OCI-LY7 (cell line): ENCODE measurements at regions not wholly inside any gene's neighbourhood (a gene's known extent, or its start where the extent isn't known, plus 50 kb on each side); places are given as distances from the start of the nearest gene placed in this dataset.

ENCODE experiments used
- BruUV-seq: library from RNA; stranded (reverse); fragments of 400-500 nt; replicated peaks from 2 replicates; lab custom pipeline; 2021; lab: Mats Ljungman, UMichigan
- CTCF ChIA-PET: fragments of 300-600 bp; sonication (Branson Sonifier 250); formaldehyde crosslinking; loops from one replicate; lab custom pipeline; 2022; ENCODE audit warnings: antibody characterized with exemption; ENCODE audit not compliant: unreplicated experiment; lab: Charles Lee
- POLR2A ChIA-PET: fragments of 300-600 bp; sonication (Branson Sonifier 250); formaldehyde crosslinking; loops from one replicate; lab custom pipeline; 2022; ENCODE audit warnings: antibody characterized with exemption; lab: Charles Lee
- DNase-seq: peaks from one replicate; pipeline ENCODE4 v3.0.0-alpha.2; 2015; ENCODE audit warnings: low spot score
- H2AFZ ChIP-seq: fragments of 200-600 bp; sonication (generic), shearing (Covaris generic); 2 replicates; pipeline ENCODE4 v1.6.1; 2014; ENCODE audit warnings: mild to moderate bottlenecking, antibody characterized with exemption, low read length, moderate library complexity
- H3K27ac ChIP-seq: fragments of 200-600 bp; sonication (generic); 2 replicates; pipeline ENCODE4 v1.5.1; 2014; ENCODE audit warnings: mixed run types, low read depth, mild to moderate bottlenecking, moderate library complexity, low read length, inconsistent platforms; ENCODE audit not compliant: poor library complexity, severe bottlenecking
- H3K36me3 ChIP-seq: fragments of 200-600 bp; sonication (generic); 2 replicates; pipeline ENCODE4 v1.6.1; 2014; ENCODE audit warnings: mild to moderate bottlenecking, antibody characterized with exemption, low read length, moderate library complexity, mixed read lengths; ENCODE audit not compliant: insufficient read depth
- H3K4me1 ChIP-seq: fragments of 200-600 bp; sonication (generic); 2 replicates; pipeline ENCODE4 v1.5.1; 2014; ENCODE audit warnings: mild to moderate bottlenecking, low read length; ENCODE audit not compliant: insufficient read depth, poor library complexity, severe bottlenecking
- H3K4me2 ChIP-seq: fragments of 200-600 bp; sonication (generic); 2 replicates; pipeline ENCODE4 v1.6.1; 2014; ENCODE audit warnings: mild to moderate bottlenecking, low read length
- H3K4me3 ChIP-seq: fragments of 200-600 bp; sonication (generic); 2 replicates; pipeline ENCODE4 v1.5.1; 2014; ENCODE audit warnings: mild to moderate bottlenecking, low read depth, low read length; ENCODE audit not compliant: poor library complexity, severe bottlenecking
- H3K79me2 ChIP-seq: fragments of 200-600 bp; sonication (generic); 2 replicates; pipeline ENCODE4 v1.6.1; 2016; ENCODE audit warnings: low read depth, mild to moderate bottlenecking, low read length, moderate library complexity, mixed read lengths; ENCODE audit not compliant: insufficient read depth
- H3K9me2 ChIP-seq: fragments of 200-600 bp; sonication (generic); 2 replicates; pipeline ENCODE4 v1.6.1; 2016; ENCODE audit warnings: mild to moderate bottlenecking, low read length, mixed read lengths; ENCODE audit not compliant: insufficient read depth
- H3K9me3 ChIP-seq: fragments of 200-600 bp; sonication (generic); 2 replicates; pipeline ENCODE4 v1.6.1; 2014; ENCODE audit warnings: mild to moderate bottlenecking, mixed run types, low read length, mixed read lengths
- H4K20me1 ChIP-seq: fragments of 200-600 bp; sonication (generic); 2 replicates; pipeline ENCODE4 v1.6.1; 2014; ENCODE audit warnings: mild to moderate bottlenecking, antibody characterized with exemption, low read length, moderate library complexity, mixed read lengths; ENCODE audit not compliant: insufficient read depth
- EZH2phosphoT487 ChIP-seq: fragments of 200-600 bp; sonication (generic); IDR thresholded peaks from 2 replicates; pipeline ENCODE4 v1.6.1; 2018; ENCODE audit warnings: low read depth, borderline replicate concordance, mild to moderate bottlenecking, mixed run types, antibody characterized with exemption, low read length, moderate library complexity, mixed read lengths
- intact Hi-C: fragments of 100-400 bp; cut with micrococcal nuclease; formaldehyde crosslinking; loops from one replicate; pipeline ENCODE4 v1.10.0; 2022; ENCODE audit not compliant: unreplicated experiment
- TF ChIP-seq, protein P1 (sequence below): fragments of 200-600 bp; sonication (generic); conservative IDR thresholded peaks from 2 replicates; pipeline ENCODE4 v1.5.1; 2014; ENCODE audit warnings: mild to moderate bottlenecking, antibody characterized with exemption, low read length, moderate library complexity, mixed read lengths

- ChIA-PET CTCF (no interaction called here), POLR2A (no interaction called here)
- TF ChIP-seq EZH2phosphoT487 = no peak
- TF ChIP-seq, protein P1, sequence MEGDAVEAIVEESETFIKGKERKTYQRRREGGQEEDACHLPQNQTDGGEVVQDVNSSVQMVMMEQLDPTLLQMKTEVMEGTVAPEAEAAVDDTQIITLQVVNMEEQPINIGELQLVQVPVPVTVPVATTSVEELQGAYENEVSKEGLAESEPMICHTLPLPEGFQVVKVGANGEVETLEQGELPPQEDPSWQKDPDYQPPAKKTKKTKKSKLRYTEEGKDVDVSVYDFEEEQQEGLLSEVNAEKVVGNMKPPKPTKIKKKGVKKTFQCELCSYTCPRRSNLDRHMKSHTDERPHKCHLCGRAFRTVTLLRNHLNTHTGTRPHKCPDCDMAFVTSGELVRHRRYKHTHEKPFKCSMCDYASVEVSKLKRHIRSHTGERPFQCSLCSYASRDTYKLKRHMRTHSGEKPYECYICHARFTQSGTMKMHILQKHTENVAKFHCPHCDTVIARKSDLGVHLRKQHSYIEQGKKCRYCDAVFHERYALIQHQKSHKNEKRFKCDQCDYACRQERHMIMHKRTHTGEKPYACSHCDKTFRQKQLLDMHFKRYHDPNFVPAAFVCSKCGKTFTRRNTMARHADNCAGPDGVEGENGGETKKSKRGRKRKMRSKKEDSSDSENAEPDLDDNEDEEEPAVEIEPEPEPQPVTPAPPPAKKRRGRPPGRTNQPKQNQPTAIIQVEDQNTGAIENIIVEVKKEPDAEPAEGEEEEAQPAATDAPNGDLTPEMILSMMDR = no peak
- Histone ChIP-seq H3K9me3 (no peaks in the 10 kb centered on the region), H3K79me2 (no peaks in the 10 kb centered on the region), H4K20me1 (no peaks in the 10 kb centered on the region), H3K36me3 (no peaks in the 10 kb centered on the region), H3K27ac (no peak overlapping the region), H2AFZ (no peak overlapping the region), H3K4me3 (no peak overlapping the region), H3K4me1 (no peaks in the 10 kb centered on the region), H3K4me2 (no peak overlapping the region), H3K9me2 (no peaks in the 10 kb centered on the region)
- intact Hi-C loops = no loop called here
- BruUV-seq = no TSS peak
- no peak for DNase-seq
Measured at GRCh38 chr1:112271270-112271669, 124.7 kb upstream of the CTTNBP2NL start.

- no peak overlapping the region for H3K27ac ChIP-seq
Measured at GRCh38 chr1:112272101-112272772, 123.8 kb upstream of the CTTNBP2NL start.

GRCh38 chr1:112284796-112285195 is 111.2 kb upstream of the CTTNBP2NL start:
- CTCF ChIA-PET = no interaction called here

More at GRCh38 chr1:112272101-112272772, 123.8 kb upstream of the CTTNBP2NL start:
- H3K9me3 ChIP-seq = no peaks in the 10 kb centered on the region
- no peak for TF ChIP-seq EZH2phosphoT487
- TF ChIP-seq, protein P1 = no peak
- H4K20me1 ChIP-seq = no peaks in the 10 kb centered on the region
- no peak overlapping the region for H3K4me3 ChIP-seq
- no peaks in the 10 kb centered on the region for H3K9me2 ChIP-seq
- no peaks in the 10 kb centered on the region for H3K36me3 ChIP-seq
- DNase-seq = no peak
- no TSS peak for BruUV-seq
- H3K4me2 ChIP-seq = no peak overlapping the region
- ChIA-PET CTCF (no interaction called here), POLR2A (no interaction called here)
- no peaks in the 10 kb centered on the region for H3K4me1 ChIP-seq
- no peak overlapping the region for H2AFZ ChIP-seq
- intact Hi-C loops = no loop called here
- H3K79me2 ChIP-seq = no peaks in the 10 kb centered on the region

More at GRCh38 chr1:112284796-112285195, 111.2 kb upstream of the CTTNBP2NL start:
- H3K27ac ChIP-seq = no peak overlapping the region
- POLR2A ChIA-PET = no interaction called here
- H3K79me2 ChIP-seq = no peaks in the 10 kb centered on the region
- no peaks in the 10 kb centered on the region for H4K20me1 ChIP-seq
- no peak overlapping the region for H3K4me3 ChIP-seq
- no peak overlapping the region for H3K4me2 ChIP-seq
- no peak overlapping the region for H2AFZ ChIP-seq
- no peaks in the 10 kb centered on the region for H3K9me2 ChIP-seq
- TF ChIP-seq EZH2phosphoT487 = no peak
- TF ChIP-seq, protein P1 = no peak
- no peaks in the 10 kb centered on the region for H3K9me3 ChIP-seq
- BruUV-seq = no TSS peak
- H3K36me3 ChIP-seq = no peaks in the 10 kb centered on the region
- intact Hi-C loops = no loop called here
- H3K4me1 ChIP-seq = no peaks in the 10 kb centered on the region
- no peak for DNase-seq
